HFFc6 (cell line): ENCODE measurements at regions not wholly inside any gene's neighbourhood (a gene's known extent, or its start where the extent isn't known, plus 50 kb on each side); places are given as distances from the start of the nearest gene placed in this dataset.
"Not testable (repeated sequence)": the region's sequence is repeated elsewhere in the genome, so short reads cannot be mapped to it uniquely, and the experiment has no call there.

Experiments
- DNase-seq: peaks from one replicate; pipeline ENCODE4 v3.0.0-alpha.2; 2018
- H3K27ac Mint-ChIP-seq: 2 replicates; pipeline ENCODE4 v1.8.0; 2020; ENCODE audit warnings: mild to moderate bottlenecking, mixed read lengths
- H3K27me3 Mint-ChIP-seq: 2 replicates; pipeline ENCODE4 v1.8.0; 2021; ENCODE audit warnings: mild to moderate bottlenecking, moderate library complexity, mixed read lengths; ENCODE audit not compliant: insufficient read depth
- H3K36me3 Mint-ChIP-seq: 2 replicates; pipeline ENCODE4 v1.8.0; 2021; ENCODE audit warnings: low read depth, mixed read lengths
- H3K4me1 Mint-ChIP-seq: 2 replicates; pipeline ENCODE4 v1.8.0; 2020; ENCODE audit warnings: low read depth, mixed read lengths
- H3K4me3 Mint-ChIP-seq: 2 replicates; pipeline ENCODE4 v1.8.0; 2020; ENCODE audit warnings: mild to moderate bottlenecking, moderate library complexity, mixed read lengths
- H3K9me3 Mint-ChIP-seq: 2 replicates; pipeline ENCODE4 v1.8.0; 2020; ENCODE audit warnings: mild to moderate bottlenecking, mixed read lengths
- TF ChIP-seq, protein P1 (sequence below): fragments of 200-600 bp; sonication (generic); IDR thresholded peaks from 2 replicates; pipeline ENCODE4 v1.5.0; 2021; ENCODE audit warnings: antibody characterized with exemption, mild to moderate bottlenecking

DNA sequence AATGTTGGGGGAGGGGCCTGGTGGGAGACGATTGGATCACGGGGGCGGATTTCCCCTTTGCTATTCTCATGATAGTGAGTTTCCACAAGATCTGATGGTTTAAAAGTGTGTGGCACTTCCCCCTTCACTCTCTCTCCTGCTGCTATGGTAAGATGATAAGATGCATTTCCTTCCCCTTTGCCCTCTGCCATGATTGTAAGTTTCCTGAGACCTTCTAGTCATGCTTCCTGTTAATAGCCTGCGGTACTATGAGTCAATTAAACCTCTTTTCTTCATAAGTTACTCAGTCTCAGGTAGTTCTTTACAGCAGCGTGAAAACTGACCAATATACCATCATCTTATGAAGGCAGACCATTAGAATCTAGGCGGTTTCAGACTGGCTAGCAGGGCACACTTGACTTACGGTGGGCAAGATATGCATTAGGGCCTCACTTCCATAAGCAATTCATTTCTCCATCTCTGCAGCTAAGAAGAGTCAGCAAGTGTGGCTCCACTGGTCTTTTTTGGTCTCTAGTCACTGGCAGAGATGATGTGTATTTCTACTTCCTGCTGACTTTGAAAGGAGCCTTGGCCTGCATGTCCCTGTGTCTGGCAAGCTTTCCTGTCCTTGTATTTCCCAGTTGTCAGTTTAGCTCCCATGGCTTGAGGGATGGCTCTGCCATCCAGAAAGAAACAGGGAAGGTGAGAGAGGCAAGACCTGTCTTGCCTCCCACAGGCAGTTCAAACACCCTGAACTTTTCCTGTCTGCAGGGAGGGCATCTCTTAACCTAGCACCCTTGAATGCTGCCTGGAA is 109.0 kb upstream of the ADAMTS9 start:
- H3K27me3 Mint-ChIP-seq: peaks cover 2% of the 10 kb centered on the region; the same call in 1 of the 2 replicates
- H3K36me3 Mint-ChIP-seq: no peaks in the 10 kb centered on the region
- H3K9me3 Mint-ChIP-seq: peaks cover 16% of the 10 kb centered on the region
- no peak overlapping the region for H3K27ac Mint-ChIP-seq
- no peak for DNase-seq
- no peak overlapping the region for H3K4me3 Mint-ChIP-seq
- no peaks in the 10 kb centered on the region for H3K4me1 Mint-ChIP-seq
- TF ChIP-seq, protein P1, sequence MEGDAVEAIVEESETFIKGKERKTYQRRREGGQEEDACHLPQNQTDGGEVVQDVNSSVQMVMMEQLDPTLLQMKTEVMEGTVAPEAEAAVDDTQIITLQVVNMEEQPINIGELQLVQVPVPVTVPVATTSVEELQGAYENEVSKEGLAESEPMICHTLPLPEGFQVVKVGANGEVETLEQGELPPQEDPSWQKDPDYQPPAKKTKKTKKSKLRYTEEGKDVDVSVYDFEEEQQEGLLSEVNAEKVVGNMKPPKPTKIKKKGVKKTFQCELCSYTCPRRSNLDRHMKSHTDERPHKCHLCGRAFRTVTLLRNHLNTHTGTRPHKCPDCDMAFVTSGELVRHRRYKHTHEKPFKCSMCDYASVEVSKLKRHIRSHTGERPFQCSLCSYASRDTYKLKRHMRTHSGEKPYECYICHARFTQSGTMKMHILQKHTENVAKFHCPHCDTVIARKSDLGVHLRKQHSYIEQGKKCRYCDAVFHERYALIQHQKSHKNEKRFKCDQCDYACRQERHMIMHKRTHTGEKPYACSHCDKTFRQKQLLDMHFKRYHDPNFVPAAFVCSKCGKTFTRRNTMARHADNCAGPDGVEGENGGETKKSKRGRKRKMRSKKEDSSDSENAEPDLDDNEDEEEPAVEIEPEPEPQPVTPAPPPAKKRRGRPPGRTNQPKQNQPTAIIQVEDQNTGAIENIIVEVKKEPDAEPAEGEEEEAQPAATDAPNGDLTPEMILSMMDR: no peak

DNA sequence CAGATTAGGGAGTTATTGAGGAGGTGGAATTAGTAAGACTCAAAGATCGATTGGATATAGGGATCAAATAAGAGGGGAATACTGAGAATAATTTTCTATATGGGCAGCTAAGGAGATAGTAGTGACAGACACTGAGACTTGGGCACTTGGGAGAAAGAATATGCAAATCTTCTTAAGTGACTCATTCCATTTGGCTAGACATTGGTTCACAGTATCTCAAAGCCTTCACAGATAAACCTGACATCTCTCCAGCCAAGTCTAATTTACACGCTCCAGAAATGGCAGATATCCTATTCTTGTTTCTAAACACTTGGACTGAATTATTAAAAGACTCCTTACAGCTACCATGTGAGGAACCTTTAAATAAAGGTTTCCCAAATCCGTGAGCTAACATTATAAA is 104.6 kb upstream of the ADAMTS9 start:
- Mint-ChIP-seq H3K9me3 (peaks cover 20% of the 10 kb centered on the region), H3K4me3 (no peak overlapping the region), H3K27me3 (peaks cover 2% of the 10 kb centered on the region; the same call in 1 of the 2 replicates), H3K4me1 (no peaks in the 10 kb centered on the region), H3K27ac (no peak overlapping the region), H3K36me3 (0 out of 2 replicates have a peak, but pooled peaks cover 8% of the 10 kb centered on the region)
- DNase-seq: no peak
- TF ChIP-seq, protein P1: no peak

DNA sequence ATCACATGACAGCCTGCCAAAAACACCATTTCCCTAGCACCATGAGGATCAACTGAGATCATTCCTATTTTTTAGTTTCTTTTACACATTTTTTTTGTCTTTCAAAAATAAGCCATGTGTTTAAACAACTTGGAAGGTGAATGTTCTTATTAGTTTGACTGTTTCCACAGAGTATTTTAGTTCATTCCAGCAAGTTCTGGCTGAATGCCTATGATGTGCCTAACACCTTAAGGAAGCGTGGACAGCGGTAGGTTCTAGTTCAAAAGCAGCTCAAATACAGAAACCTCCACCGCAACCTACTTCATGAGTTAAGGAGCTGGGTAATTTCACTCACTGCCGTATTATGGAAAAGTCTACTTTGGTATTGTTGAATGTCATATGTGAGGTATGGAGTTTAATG is 101.3 kb upstream of the ADAMTS9 start:
- no peaks in the 10 kb centered on the region for H3K4me1 Mint-ChIP-seq
- peaks cover 2% of the 10 kb centered on the region; the same call in 1 of the 2 replicates for H3K27me3 Mint-ChIP-seq
- H3K4me3 Mint-ChIP-seq: no peak overlapping the region
- TF ChIP-seq, protein P1: no peak
- H3K27ac Mint-ChIP-seq: no peak overlapping the region
- DNase-seq: no peak
- H3K9me3 Mint-ChIP-seq: peaks cover 17% of the 10 kb centered on the region
- 0 out of 2 replicates have a peak, but pooled peaks cover 8% of the 10 kb centered on the region for H3K36me3 Mint-ChIP-seq

DNA sequence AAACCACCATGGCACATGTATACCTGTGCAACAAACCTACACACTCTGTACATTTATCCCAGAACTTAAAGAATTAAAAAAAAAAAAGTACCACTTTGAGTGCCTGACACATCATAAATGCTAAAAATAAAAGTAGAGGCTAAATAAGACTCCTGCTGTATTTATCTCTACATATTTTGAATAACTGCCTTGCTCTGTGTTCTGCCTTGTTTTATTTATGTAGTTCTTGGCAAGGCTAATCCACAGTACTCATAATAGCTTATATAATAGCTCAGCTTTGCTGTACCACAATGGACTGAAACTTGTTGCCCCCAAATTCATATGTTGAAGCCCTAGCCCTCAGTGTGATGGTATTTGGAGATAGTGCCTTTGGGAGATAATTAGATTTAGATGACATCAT is 95.4 kb upstream of the ADAMTS9 start:
- H3K9me3 Mint-ChIP-seq: peaks cover 34% of the 10 kb centered on the region
- H3K27me3 Mint-ChIP-seq: peaks cover 3% of the 10 kb centered on the region; the same call in 1 of the 2 replicates
- H3K36me3 Mint-ChIP-seq: no peaks in the 10 kb centered on the region
- H3K4me1 Mint-ChIP-seq: no peaks in the 10 kb centered on the region
- H3K27ac Mint-ChIP-seq: no peak overlapping the region
- no peak overlapping the region for H3K4me3 Mint-ChIP-seq
- no peak for DNase-seq
- TF ChIP-seq, protein P1: no peak

DNA sequence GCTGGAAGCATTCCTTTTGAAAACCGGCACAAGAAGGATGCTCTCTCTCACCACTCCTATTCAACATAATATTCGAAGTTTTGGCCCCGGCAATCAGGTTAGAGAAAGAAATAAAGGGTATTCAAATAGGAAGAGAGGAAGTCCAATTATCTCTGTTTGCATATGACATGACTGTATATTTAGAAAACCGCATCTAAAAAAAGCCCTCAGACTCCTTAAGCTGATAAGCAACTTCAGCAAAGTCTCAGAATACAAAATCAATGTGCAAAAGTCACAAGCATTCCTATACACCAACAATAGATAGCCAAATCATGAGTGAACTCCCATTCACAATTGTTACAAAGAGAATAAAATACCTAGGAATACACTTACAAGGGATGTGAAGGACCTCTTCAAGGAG is 93.1 kb upstream of the ADAMTS9 start:
- H3K9me3 Mint-ChIP-seq: peaks cover 41% of the 10 kb centered on the region
- not testable (repeated sequence) for DNase-seq, H3K4me3 Mint-ChIP-seq, H3K36me3 Mint-ChIP-seq, H3K27ac Mint-ChIP-seq, H3K27me3 Mint-ChIP-seq, H3K4me1 Mint-ChIP-seq

DNA sequence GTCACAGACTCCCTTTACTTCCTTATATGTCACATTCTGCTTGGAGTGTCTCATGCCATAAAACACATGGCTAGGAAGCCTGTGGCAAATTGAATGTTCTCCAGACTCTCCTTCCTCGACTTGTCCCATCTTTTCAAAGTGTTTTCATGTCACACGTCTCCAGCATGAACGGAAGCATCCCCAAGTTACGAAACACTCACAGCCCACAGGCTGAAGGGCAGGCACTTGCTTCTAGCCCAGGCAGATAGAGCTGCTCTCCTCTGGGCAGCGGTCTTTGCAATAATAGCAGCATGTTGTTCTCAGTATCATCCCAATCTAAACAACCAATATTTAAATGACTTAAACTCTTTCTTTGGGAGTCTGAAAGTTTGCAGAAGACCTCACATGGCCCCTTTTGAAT is 85.3 kb upstream of the ADAMTS9 start:
- H3K27ac Mint-ChIP-seq: no peak overlapping the region
- H3K4me3 Mint-ChIP-seq: no peak overlapping the region
- peaks cover 35% of the 10 kb centered on the region for H3K9me3 Mint-ChIP-seq
- TF ChIP-seq, protein P1: no peak
- H3K4me1 Mint-ChIP-seq: no peaks in the 10 kb centered on the region
- H3K27me3 Mint-ChIP-seq: no peaks in the 10 kb centered on the region
- no peaks in the 10 kb centered on the region for H3K36me3 Mint-ChIP-seq
- DNase-seq: no peak
